ENCODE measurements at regions not wholly inside any gene's neighbourhood (a gene's known extent, or its start where the extent isn't known, plus 50 kb on each side); places are given as distances from the start of the nearest gene placed in this dataset.
"Not testable (repeated sequence)": the region's sequence is repeated elsewhere in the genome, so short reads cannot be mapped to it uniquely, and the experiment has no call there.

- peak; percentile 29 for DNase-seq (ENCODE audit: low read depth)
These were observed 600.6 kb downstream of the ANKRD50 start for GRCh38 chr4:124111922-124112321.

- no peak for DNase-seq (ENCODE audit: low read depth)
These were observed 594.5 kb downstream of the ANKRD50 start for GRCh38 chr4:124118061-124118460.

- peak; percentile 11 for DNase-seq (ENCODE audit: low read depth)
These were observed 591.0 kb downstream of the ANKRD50 start for GRCh38 chr4:124121461-124121971.

GRCh38 chr4:124123181-124123580, 589.4 kb downstream of the ANKRD50 start:
- no peak for DNase-seq (ENCODE audit: low read depth)

DNA sequence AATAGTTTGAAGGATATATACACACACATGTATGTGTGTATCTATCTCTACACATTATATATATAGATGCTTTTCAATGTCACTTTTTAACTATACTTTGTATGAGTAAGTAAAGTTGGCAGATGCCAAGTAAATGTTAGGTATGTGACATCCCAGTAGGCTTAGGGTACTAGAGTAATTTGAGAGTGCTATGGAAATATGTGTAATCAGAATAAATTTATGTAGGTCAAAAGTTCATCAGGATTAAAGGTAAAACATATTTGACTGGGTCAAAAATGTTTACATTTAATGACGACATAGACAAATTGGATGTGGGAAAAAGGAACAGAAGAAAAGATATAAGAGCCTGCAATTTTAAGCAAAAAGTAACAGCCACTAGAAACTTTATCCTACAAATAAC, 588.8 kb downstream of the ANKRD50 start:
- DNase-seq (ENCODE audit: low read depth): no peak

DNA sequence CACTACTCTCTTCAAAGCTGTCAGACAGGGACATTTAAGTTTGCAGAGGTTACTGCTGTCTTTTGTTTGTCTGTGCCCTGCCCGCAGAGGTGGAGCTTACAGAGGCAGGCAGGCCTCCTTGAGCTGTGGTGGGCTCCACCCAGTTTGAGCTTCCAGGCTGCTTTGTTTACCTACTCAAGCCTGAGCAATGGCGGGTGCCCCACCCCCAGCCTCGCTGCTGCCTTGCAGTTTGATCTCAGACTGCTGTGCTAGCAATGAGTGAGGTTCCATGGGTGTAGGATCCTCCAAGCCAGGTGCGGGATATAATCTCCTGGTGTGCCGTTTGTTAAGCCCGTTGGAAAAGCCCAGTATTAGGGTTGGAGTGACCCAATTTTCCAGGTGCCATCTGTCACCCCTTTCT, 581.2 kb downstream of the ANKRD50 start:
- DNase-seq (ENCODE audit: low read depth): not testable (repeated sequence)

DNA sequence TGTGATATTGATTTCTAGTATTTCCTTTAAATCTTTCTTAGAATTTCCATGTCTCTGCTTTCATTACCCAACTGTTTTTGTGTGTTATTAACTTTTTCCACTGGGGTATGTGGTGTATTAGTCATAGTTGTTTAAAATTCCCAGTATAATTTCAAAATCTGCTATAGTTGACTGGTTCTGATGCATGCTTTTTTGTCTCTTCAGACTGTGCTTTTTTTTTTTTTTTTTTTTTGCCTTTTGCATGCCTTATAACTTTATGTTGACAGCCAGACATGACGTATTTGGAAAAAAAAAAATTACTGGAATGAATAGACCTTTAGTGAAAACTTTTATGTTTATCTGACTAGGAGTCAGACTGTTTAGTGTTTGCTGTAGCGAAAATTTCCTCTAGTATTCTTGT, 580.4 kb downstream of the ANKRD50 start:
- DNase-seq (ENCODE audit: low read depth): no peak

GRCh38 chr4:124133753-124134152, 578.8 kb downstream of the ANKRD50 start:
- no peak for DNase-seq (ENCODE audit: low read depth)

- DNase-seq (ENCODE audit: low read depth): no peak
These were observed 577.1 kb downstream of the ANKRD50 start for GRCh38 chr4:124135409-124135813.

DNA sequence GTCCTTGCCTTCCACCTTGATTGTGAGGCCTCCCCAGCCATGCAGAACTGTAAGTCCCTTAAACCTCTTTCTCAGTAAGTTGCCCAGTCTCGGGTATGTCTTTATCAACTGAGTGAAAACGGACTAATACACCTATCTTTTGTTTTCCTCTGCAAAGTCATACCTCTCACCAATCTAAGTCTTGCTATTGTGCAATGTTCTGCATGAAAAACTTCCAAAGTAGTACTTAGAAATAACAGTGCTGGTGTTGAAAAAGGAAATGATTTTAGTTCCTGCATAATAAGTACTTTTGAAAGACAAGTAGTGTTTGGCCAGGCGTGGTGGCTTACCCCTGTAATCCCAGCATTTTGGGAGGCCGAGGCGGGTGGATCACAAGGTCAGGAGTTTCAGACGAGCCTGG, 573.5 kb downstream of the ANKRD50 start:
- no peak for DNase-seq (ENCODE audit: low read depth)

- DNase-seq (ENCODE audit: low read depth): no peak
These were observed 568.9 kb downstream of the ANKRD50 start for GRCh38 chr4:124143632-124144031.

DNA sequence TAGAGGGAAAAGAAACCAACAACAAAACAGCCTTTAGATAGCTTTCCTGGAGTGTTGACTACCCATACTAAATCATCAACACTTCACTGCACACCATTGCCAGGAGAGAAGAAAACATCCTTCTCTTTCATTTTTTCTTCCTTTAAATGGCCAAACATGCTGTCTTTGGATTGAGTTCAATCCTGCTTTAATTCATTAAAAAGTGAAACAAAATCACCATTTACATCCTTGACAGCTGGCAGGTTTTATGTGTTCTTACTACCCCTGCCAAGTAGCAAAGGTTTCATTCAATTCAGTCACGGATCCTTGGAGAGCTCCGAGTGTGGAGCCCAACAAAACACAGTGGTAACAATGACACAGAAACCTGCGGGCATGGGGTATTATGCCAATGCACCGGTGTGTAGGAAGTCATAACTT, 568.3 kb downstream of the ANKRD50 start:
- no peak for DNase-seq (ENCODE audit: low read depth)

DNA sequence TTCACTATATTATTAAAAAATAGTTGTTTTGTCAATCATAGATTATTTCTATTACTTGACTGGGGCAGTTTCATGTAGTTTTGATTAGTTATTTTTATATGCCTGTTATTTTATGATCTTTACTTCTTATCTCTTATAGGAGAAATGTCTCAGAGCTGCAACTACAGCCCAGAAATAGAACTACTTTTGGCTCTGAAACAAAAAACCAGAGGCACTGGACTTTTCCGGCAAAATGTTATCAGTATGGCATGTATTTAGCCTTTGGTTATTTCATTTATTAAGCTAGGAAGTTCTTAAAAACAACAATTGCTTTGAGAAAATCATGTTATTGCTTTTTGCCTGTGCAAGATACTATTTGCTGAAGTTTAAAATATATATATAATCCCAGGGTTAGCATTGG, 566.5 kb downstream of the ANKRD50 start:
- no peak for DNase-seq (ENCODE audit: low read depth)

- DNase-seq (ENCODE audit: low read depth): no peak
These were observed 561.5 kb downstream of the ANKRD50 start for GRCh38 chr4:124151031-124151430.

DNA sequence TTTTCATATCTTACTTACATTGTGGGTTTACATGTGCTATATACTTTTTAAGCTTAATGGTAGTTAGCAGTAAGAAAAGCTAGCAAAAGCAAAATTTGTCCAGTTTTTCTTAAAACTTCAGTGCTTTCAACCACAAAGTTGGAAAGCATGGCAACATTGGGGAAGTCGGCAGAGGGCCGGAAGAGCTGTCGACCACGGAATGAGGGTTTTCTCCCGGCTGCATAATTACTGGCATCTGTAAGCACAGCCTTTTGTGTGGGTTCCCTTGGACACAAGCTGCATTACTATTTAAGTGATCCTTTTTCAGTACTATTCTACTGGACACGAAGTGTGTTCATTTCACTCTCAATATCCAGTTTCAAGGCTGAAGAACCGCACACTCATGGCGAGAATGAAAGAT, 560.4 kb downstream of the ANKRD50 start:
- no peak for DNase-seq (ENCODE audit: low read depth)

GRCh38 chr4:124155239-124155638, 557.3 kb downstream of the ANKRD50 start:
- DNase-seq (ENCODE audit: low read depth): no peak

DNA sequence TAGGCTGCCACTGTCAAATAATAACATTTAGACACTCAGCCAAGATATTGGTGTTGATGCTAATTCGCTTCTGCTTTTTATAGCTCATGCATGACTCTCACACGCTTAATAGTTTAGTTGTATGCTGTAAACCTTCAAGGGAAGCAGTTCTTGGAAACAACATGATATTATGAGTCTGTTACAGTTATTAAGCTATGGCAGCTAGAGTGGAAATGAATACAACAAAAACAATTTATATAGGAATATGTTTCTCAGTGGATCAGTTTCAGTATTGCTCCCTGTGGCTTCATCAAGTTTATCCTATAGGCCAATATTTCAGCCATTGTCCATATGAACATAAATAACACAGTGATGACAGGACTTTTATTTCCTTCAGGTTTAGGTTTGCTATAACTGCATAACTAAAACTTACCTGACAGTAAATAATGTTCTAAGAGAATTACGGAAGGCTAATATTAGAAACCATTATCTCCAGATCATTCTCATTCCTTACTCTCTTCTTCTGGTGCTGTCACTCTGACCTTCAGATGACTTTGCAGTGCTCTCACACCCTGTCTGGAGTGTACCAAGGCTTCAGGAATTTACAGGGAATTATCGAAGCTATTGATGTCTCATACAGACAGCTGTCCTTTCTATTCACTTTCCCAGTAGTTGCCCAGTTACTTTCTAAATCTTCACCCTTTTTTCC, 555.0 kb downstream of the ANKRD50 start:
- DNase-seq (ENCODE audit: low read depth): no peak

GRCh38 chr4:124163401-124163800, 549.1 kb downstream of the ANKRD50 start:
- no peak for DNase-seq (ENCODE audit: low read depth)

GRCh38 chr4:124167602-124168001, 544.9 kb downstream of the ANKRD50 start:
- no peak for DNase-seq (ENCODE audit: low read depth)

GRCh38 chr4:124169524-124169923, 543.0 kb downstream of the ANKRD50 start:
- not testable (repeated sequence) for DNase-seq (ENCODE audit: low read depth)

DNA sequence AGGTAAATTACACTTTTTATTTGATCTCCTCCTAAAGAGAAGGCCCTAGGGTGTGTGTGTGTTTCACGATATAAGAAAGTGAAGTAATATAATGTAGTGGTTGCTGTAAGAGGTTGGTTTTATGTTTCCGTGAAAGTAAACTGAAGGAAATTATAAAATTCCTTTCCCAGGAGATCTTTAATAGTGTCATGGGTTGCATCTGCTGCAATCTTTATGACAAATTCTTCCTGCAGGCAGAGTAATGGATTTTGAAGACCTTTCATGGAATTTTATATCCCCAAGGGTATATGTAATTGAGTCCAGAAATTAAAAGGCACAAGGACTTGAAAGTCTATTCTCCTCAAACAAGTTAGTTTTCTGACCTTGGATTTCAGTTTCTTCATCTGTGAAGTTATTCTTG, 538.6 kb downstream of the ANKRD50 start:
- DNase-seq (ENCODE audit: low read depth): no peak

DNA sequence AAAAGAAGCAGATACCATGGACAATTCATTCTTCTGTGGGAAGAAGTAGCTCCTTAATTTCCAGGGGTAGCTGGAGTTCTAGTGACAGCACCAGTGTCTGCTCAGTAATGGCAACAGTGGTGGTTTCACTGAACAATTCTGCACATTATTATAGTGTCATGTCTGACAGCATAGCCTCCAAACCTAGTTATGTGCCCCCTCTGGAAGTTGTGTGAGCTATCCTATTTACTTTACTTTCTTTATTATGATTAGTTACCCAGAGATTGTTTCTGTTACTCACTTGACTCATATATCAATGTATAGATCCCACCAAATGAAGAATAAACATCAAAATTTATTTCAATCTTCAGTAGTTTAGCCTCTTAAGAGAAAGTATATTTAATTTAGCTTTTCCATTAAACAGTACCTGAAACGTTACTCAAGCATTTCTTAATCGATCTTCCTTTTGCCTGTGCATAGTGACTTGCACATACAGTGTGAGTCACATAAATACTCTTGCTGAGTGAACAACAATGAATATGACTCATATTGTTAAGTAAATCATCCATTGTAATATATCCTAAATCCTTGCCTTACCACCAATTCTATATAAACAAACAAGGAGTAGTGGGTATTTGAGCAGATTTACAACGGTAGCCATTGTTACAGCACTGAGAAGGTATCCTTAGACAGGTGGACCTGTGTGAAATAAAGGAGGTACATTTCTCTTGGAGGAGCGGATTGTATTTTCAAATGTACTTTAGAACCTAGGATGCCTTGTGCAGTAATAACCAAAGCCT, 534.7 kb downstream of the ANKRD50 start:
- no peak for DNase-seq (ENCODE audit: low read depth)

DNA sequence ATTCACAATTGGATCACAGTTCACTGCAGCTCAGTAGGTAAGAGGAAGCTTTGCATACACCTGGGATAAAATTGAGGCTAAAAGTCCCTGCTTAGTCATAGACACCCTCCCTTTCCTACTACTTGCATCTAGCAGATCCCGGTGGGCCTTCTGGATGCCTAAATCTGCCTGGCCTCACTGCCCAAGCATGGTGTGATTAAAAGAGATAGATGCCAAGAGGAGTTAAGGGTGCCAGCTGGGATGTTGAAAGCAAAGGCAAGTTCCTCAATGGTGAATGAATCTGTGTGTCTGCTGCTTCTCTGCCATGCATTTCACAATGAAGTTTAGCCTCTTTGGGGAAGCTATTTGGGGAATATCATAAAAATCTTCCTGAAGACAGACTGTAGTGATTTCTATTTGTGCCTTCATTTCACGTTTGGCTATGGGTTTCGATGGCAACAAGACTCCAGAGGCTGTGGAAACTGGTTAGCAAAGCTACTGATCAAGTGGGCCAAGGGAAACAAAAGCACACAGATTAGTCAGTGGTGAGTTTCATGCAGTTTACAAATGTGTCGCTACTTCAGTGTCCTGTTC, 534.0 kb downstream of the ANKRD50 start:
- no peak for DNase-seq (ENCODE audit: low read depth)
